HCT116 (cell line): ENCODE measurements at regions not wholly inside any gene's neighbourhood (a gene's known extent, or its start where the extent isn't known, plus 50 kb on each side); places are given as distances from the start of the nearest gene placed in this dataset.

Experiments
- ATAC-seq: fragments of 200-7000 bp; cut with Tn5 transposase; 2 replicates; pipeline ENCODE4 v1.9.1; 2020; ENCODE audit warnings: mild to moderate bottlenecking, moderate library complexity
- BruUV-seq: library from RNA; stranded (reverse); fragments of 400-500 nt; replicated peaks from 2 replicates; lab custom pipeline; 2021; lab: Mats Ljungman, UMichigan
- CTCF ChIA-PET: fragments of 300-600 bp; sonication (Branson Sonifier 250); formaldehyde crosslinking; loops from one replicate; lab custom pipeline; 2021; ENCODE audit warnings: antibody characterized with exemption; lab: Charles Lee
- POLR2A ChIA-PET: fragments of 300-600, 350-600 bp; sonication (Branson Sonifier 250); formaldehyde crosslinking; loops from one replicate; lab custom pipeline; 2021; ENCODE audit warnings: antibody characterized with exemption; lab: Charles Lee
- RAD21 ChIA-PET, 2 experiments: fragments of 300-600 bp; sonication (Branson Sonifier 250); formaldehyde crosslinking; loops; one replicate each; lab custom pipeline; 2023; ENCODE audit warnings: low total read pairs in 2 of 2; ENCODE audit not compliant: uncharacterized antibody in 2 of 2, unreplicated experiment in 2 of 2, low non-redundant PET in 1 of 2; lab: Charles Lee
- DNase-seq: peaks from one replicate; pipeline ENCODE4 v3.0.0-alpha.2; 2010; ENCODE audit warnings: low read depth, low spot score
- H2AFZ ChIP-seq: fragments of 200-600 bp; shearing (Covaris generic), sonication (generic); 2 replicates; pipeline ENCODE4 v1.6.1; 2017; ENCODE audit warnings: low read depth, mixed run types, mixed read lengths, antibody characterized with exemption, low read length; ENCODE audit not compliant: poor library complexity, severe bottlenecking
- H3K27ac ChIP-seq: 2 replicates; pipeline ENCODE4 v1.5.1; 2012; ENCODE audit warnings: low read depth, low read length
- H3K27me3 ChIP-seq: fragments of 200-600 bp; sonication (generic); 2 replicates; pipeline ENCODE4 v1.6.1; 2016; ENCODE audit warnings: mixed run types, low read length, mixed read lengths; ENCODE audit not compliant: insufficient read depth
- H3K36me3 ChIP-seq, 2 experiments: fragments of 200-500 bp in 1 of 2; fragments of 200-600 bp in 1 of 2; sonication (Bioruptor generic) in 1 of 2; sonication (generic) in 1 of 2; 2 replicates each; pipeline versions ENCODE4 v1.5.1 to v1.6.1; 2014 to 2016; ENCODE audit warnings: low read length in 2 of 2, inconsistent platforms in 1 of 2, mixed read lengths in 1 of 2, mixed run types in 1 of 2; ENCODE audit not compliant: insufficient read depth in 2 of 2, control insufficient read depth in 1 of 2
- H3K4me1 ChIP-seq, 2 experiments: fragments of 200-600 bp in 1 of 2; sonication (generic) in 1 of 2; 2 replicates each; pipeline versions ENCODE4 v1.5.1 to v1.6.1; 2012 to 2017; ENCODE audit warnings: low read length in 2 of 2, inconsistent platforms in 1 of 2, mild to moderate bottlenecking in 1 of 2, mixed read lengths in 1 of 2, mixed run types in 1 of 2, moderate library complexity in 1 of 2; ENCODE audit not compliant: insufficient read depth in 2 of 2, control insufficient read depth in 1 of 2
- H3K4me2 ChIP-seq: fragments of 200-600 bp; sonication (generic); 2 replicates; pipeline ENCODE4 v1.6.1; 2017; ENCODE audit warnings: mixed run types, low read length, mixed read lengths
- H3K4me3 ChIP-seq, 2 experiments: fragments of 200-600 bp in 1 of 2; sonication (generic) in 1 of 2; replicated peaks in 1 of 2; 2 replicates each; pipeline ENCODE4 v1.5.1; 2011 to 2016; ENCODE audit warnings: low read length in 2 of 2, control low read depth in 1 of 2, low read depth in 1 of 2, mild to moderate bottlenecking in 1 of 2, mixed read lengths in 1 of 2, mixed run types in 1 of 2
- H3K79me2 ChIP-seq: fragments of 200-600 bp; sonication (generic); 2 replicates; pipeline ENCODE4 v1.6.1; 2017; ENCODE audit warnings: mild to moderate bottlenecking, mixed run types, low read length, moderate library complexity, mixed read lengths; ENCODE audit not compliant: insufficient read depth
- H3K9ac ChIP-seq: fragments of 200-600 bp; sonication (generic); 2 replicates; pipeline ENCODE4 v1.6.1; 2016; ENCODE audit warnings: low read length, mixed read lengths
- H3K9me2 ChIP-seq: fragments of 200-600 bp; sonication (generic), shearing (Covaris generic); 2 replicates; pipeline ENCODE4 v1.6.1; 2017; ENCODE audit warnings: mixed run types, mild to moderate bottlenecking, moderate library complexity; ENCODE audit not compliant: insufficient read depth
- H3K9me3 ChIP-seq, 2 experiments: fragments of 200-500 bp in 1 of 2; fragments of 200-600 bp in 1 of 2; sonication (Bioruptor generic) in 1 of 2; sonication (generic) in 1 of 2; 2 replicates each; pipeline ENCODE4 v1.6.1; 2014 to 2017; ENCODE audit warnings: low read length in 2 of 2, mixed read lengths in 2 of 2, inconsistent platforms in 1 of 2, low read depth in 1 of 2, mild to moderate bottlenecking in 1 of 2, mixed run types in 1 of 2, moderate library complexity in 1 of 2; ENCODE audit not compliant: control insufficient read depth in 1 of 2, insufficient read depth in 1 of 2
- H4K20me1 ChIP-seq: fragments of 200-600 bp; sonication (generic), shearing (Covaris generic); 2 replicates; pipeline ENCODE4 v1.6.1; 2017; ENCODE audit warnings: mixed run types, mild to moderate bottlenecking, moderate library complexity; ENCODE audit not compliant: insufficient read depth
- CBX3 ChIP-seq: IDR thresholded peaks from 2 replicates; pipeline ENCODE4 v1.6.1; 2012; ENCODE audit warnings: low read depth
- ELF1 ChIP-seq: IDR thresholded peaks from 2 replicates; pipeline ENCODE4 v1.6.1; 2012; ENCODE audit warnings: low read depth, borderline replicate concordance
- EZH2 ChIP-seq: fragments of 200-600 bp; sonication (generic); IDR thresholded peaks from 2 replicates; pipeline ENCODE4 v1.6.1; 2017; ENCODE audit warnings: antibody characterized with exemption, mixed run types
- EZH2phosphoT487 ChIP-seq: fragments of 200-600 bp; IDR thresholded peaks from 2 replicates; pipeline ENCODE4 v1.6.1; 2018; ENCODE audit warnings: antibody characterized with exemption, borderline replicate concordance
- JUND ChIP-seq: IDR thresholded peaks from 2 replicates; pipeline ENCODE4 v1.6.1; 2012
- POLR2A ChIP-seq: IDR thresholded peaks from 2 replicates; pipeline ENCODE4 v1.7.0; 2011; ENCODE audit warnings: borderline replicate concordance; ENCODE audit not compliant: insufficient read depth, insufficient read length; ENCODE audit errors: extremely low read depth
- POLR2AphosphoS5 ChIP-seq: IDR thresholded peaks from 2 replicates; pipeline ENCODE4 v1.6.1; 2011; ENCODE audit warnings: mild to moderate bottlenecking, low read depth, low read length, moderate library complexity
- RAD21 ChIP-seq: IDR thresholded peaks from 2 replicates; pipeline ENCODE4 v1.6.1; 2012; ENCODE audit warnings: low read depth, mild to moderate bottlenecking
- SP1 ChIP-seq: IDR thresholded peaks from 2 replicates; pipeline ENCODE4 v1.6.1; 2012; ENCODE audit warnings: low read depth
- ZNF274 ChIP-seq: fragments of 200-500 bp; sonication (Bioruptor generic); IDR thresholded peaks from 2 replicates; pipeline ENCODE4 v1.6.1; 2014; ENCODE audit warnings: mild to moderate bottlenecking, low read depth, low read length, inconsistent platforms
- intact Hi-C: fragments of 100-400 bp; cut with micrococcal nuclease; formaldehyde crosslinking; loops from 2 replicates; pipeline ENCODE4 v1.10.0; 2022
- TF ChIP-seq, protein P1 (sequence below), 3 experiments: fragments of 200-600 bp in 1 of 3; sonication (generic) in 1 of 3; IDR thresholded peaks in 2 of 3; conservative IDR thresholded peaks in 1 of 3; 2 replicates each; pipeline ENCODE4 v1.5.1; 2012 to 2017; ENCODE audit warnings: low read depth in 2 of 3, low read length in 2 of 3, antibody characterized with exemption in 1 of 3, borderline replicate concordance in 1 of 3, control low read depth in 1 of 3, mild to moderate bottlenecking in 1 of 3, mixed read lengths in 1 of 3, mixed run types in 1 of 3, moderate library complexity in 1 of 3; ENCODE audit not compliant: insufficient read depth in 1 of 3
- TF ChIP-seq, protein P2 (sequence below): IDR thresholded peaks from 2 replicates; pipeline ENCODE4 v1.6.1; 2012

DNA sequence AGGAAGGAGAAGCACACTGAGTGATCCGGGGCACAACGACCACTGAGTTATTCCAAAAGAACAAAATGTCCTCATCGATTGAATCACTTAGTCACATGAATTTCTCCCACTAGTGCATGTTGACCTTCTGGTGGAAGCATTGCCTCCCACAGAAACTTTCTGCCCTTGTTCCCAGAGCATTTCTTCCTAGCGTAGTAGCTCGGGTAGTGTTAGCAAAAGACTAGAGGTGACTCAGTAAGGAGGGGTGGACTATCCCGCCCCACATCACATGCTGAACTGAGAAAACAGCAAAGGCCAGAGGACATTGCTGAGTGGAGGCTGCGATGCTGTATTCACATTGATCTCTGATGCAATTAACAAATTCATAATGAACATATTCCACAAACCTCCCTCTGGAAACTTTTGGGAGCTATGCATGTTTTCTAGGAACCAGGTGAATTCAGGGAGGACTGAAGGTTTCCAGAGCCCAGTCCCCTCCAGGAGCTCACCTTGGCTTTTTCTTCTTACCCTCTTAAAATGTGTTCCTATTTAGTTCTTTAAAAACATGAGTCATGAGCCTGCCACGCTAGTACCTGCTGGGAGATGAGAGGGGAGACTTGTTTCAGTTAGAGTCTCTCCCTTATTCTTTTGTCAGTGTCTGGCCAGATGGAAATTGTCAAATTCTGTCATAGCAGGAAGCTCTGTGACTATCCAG lies 507.9 kb downstream of the CDH26 start:
- H3K9ac ChIP-seq, result no peak overlapping the region
- BruUV-seq, result no TSS peak
- intact Hi-C loops, result no loop called here
- no peak overlapping the region for H3K27ac ChIP-seq
- H2AFZ ChIP-seq, result no peak overlapping the region
- TF ChIP-seq POLR2AphosphoS5 (no peak), SP1 (no peak), JUND (no peak), ZNF274 (no peak), ELF1 (no peak), POLR2A (no peak), EZH2phosphoT487 (no peak), CBX3 (no peak), RAD21 (no peak), EZH2 (no peak)
- TF ChIP-seq, protein P1, sequence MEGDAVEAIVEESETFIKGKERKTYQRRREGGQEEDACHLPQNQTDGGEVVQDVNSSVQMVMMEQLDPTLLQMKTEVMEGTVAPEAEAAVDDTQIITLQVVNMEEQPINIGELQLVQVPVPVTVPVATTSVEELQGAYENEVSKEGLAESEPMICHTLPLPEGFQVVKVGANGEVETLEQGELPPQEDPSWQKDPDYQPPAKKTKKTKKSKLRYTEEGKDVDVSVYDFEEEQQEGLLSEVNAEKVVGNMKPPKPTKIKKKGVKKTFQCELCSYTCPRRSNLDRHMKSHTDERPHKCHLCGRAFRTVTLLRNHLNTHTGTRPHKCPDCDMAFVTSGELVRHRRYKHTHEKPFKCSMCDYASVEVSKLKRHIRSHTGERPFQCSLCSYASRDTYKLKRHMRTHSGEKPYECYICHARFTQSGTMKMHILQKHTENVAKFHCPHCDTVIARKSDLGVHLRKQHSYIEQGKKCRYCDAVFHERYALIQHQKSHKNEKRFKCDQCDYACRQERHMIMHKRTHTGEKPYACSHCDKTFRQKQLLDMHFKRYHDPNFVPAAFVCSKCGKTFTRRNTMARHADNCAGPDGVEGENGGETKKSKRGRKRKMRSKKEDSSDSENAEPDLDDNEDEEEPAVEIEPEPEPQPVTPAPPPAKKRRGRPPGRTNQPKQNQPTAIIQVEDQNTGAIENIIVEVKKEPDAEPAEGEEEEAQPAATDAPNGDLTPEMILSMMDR (IDR thresholded peaks at IDR 0.05 in 2 of 3, conservative IDR thresholded peaks at IDR 0.05 in 1 of 3; ENCODE audit: borderline replicate concordance in 1 of 3, insufficient read depth in 1 of 3, low read depth in 2 of 3, low read length in 2 of 3), result no peak
- TF ChIP-seq, protein P2, sequence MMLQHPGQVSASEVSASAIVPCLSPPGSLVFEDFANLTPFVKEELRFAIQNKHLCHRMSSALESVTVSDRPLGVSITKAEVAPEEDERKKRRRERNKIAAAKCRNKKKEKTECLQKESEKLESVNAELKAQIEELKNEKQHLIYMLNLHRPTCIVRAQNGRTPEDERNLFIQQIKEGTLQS, result no peak
- H4K20me1 ChIP-seq, result no peaks in the 10 kb centered on the region
- CTCF ChIA-PET, result no interaction called here
- no peak overlapping the region for H3K4me3 ChIP-seq
- H3K4me1 ChIP-seq, result no peaks in the 10 kb centered on the region
- POLR2A ChIA-PET, result no interaction called here
- H3K4me2 ChIP-seq, result no peak overlapping the region
- RAD21 ChIA-PET, result no interaction called here
- DNase-seq (no peak), ATAC-seq (no peak)
- no peaks in the 10 kb centered on the region for H3K79me2 ChIP-seq
- no peaks in the 10 kb centered on the region for H3K9me2 ChIP-seq
- no peaks in the 10 kb centered on the region for H3K36me3 ChIP-seq
- no peaks in the 10 kb centered on the region for H3K27me3 ChIP-seq
- H3K9me3 ChIP-seq, result peaks cover 13% of the 10 kb centered on the region in 2 experiments; a peak in 3 of 4 replicates
